ENCODE measurements at regions not wholly inside any gene's neighbourhood (a gene's known extent, or its start where the extent isn't known, plus 50 kb on each side); places are given as distances from the start of the nearest gene placed in this dataset.
"Not testable (repeated sequence)": the region's sequence is repeated elsewhere in the genome, so short reads cannot be mapped to it uniquely, and the experiment has no call there.

DNA sequence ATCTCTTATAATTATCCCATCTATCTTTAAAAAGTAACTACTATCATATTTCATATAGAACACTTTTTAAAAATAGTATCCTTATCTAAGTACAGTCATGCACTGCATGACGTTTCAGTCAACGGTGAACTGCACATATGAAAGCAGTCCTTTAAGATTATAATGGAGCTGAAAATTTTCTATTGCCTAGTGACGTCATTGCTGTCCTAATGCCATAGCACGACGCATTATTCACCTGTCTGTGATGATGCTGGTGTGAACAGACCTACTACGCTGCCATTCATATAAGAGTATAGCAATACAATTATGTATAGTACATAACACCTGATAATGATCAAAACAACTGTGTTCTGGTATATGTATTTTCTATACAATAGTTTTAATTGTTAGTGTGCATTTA lies 225.0 kb downstream of the SOX2 start:
- Histone ChIP-seq H3K36me3 (ENCODE audit: low read depth) (no peaks in the 10 kb centered on the region), H3K27me3 (ENCODE audit: insufficient read depth, poor library complexity, severe bottlenecking) (no peaks in the 10 kb centered on the region), H3K4me3 (ENCODE audit: severe bottlenecking) (no peak overlapping the region), H3K9me3 (ENCODE audit: severe bottlenecking) (no peaks in the 10 kb centered on the region), H3K27ac (ENCODE audit: poor library complexity, severe bottlenecking) (no peak overlapping the region), H3K4me1 (ENCODE audit: insufficient read depth, poor library complexity, severe bottlenecking) (no peaks in the 10 kb centered on the region)
- DNase-seq (ENCODE audit: low spot score) (no peak), ATAC-seq (ENCODE audit: low read depth) (no peak)
- no peak for TF ChIP-seq CTCF (IDR thresholded peaks at IDR 0.05; ENCODE audit: poor library complexity, severe bottlenecking)

DNA sequence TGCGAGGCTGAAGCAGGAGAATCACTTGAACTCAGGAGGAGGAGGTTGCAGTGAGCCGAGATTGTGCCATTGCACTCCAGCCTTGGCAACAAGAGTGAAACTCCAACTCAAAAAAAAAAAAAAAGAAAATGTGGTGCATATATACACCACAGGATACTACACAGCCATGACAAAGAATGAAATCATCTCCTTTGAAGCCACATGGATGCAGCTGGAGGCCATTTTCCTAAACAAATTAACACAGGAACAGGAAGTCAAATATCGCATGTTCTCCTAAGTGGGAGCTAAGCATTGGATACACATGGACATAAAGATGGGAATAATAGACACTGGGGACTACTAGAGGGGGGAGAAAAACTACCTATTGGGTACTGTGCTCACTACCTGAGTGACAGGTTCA lies 226.9 kb downstream of the SOX2 start:
- H3K27ac ChIP-seq (ENCODE audit: poor library complexity, severe bottlenecking); DNase-seq (ENCODE audit: low spot score); H3K36me3 ChIP-seq (ENCODE audit: low read depth); H3K27me3 ChIP-seq (ENCODE audit: insufficient read depth, poor library complexity, severe bottlenecking); H3K4me3 ChIP-seq (ENCODE audit: severe bottlenecking); H3K9me3 ChIP-seq (ENCODE audit: severe bottlenecking); H3K4me1 ChIP-seq (ENCODE audit: insufficient read depth, poor library complexity, severe bottlenecking): not testable (repeated sequence)
- ATAC-seq (ENCODE audit: low read depth), result 0 out of 3 replicates have a peak, but pooled peaks have one; percentile 19

DNA sequence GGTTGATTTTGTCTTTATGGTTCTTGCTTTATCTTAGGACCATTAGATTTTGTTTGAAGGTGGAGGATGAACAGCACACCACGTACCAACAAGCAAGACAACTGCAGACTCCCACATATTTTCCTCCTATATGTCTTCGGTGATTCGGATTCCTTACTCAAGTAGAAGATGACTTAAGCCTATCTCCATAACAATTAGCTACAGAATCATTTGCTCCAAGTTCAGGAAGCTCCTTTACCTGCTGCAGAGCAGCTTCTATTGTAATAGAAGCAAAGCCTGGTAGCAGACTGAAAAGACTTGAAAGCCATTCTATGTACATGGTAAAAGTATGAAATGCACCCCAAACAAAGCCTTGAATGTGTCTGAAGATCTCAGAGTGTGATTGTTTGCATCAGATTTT lies 229.0 kb downstream of the SOX2 start:
- Histone ChIP-seq H3K4me1 (ENCODE audit: insufficient read depth, poor library complexity, severe bottlenecking) (no peaks in the 10 kb centered on the region), H3K27me3 (ENCODE audit: insufficient read depth, poor library complexity, severe bottlenecking) (no peaks in the 10 kb centered on the region), H3K36me3 (ENCODE audit: low read depth) (no peaks in the 10 kb centered on the region), H3K9me3 (ENCODE audit: severe bottlenecking) (no peaks in the 10 kb centered on the region), H3K4me3 (ENCODE audit: severe bottlenecking) (no peak overlapping the region), H3K27ac (ENCODE audit: poor library complexity, severe bottlenecking) (no peak overlapping the region)
- TF ChIP-seq CTCF (IDR thresholded peaks at IDR 0.05; ENCODE audit: poor library complexity, severe bottlenecking), result no peak
- DNase-seq (ENCODE audit: low spot score), result no peak
- no peak for ATAC-seq (ENCODE audit: low read depth)

GRCh38 chr3:181941250-181941649 lies 229.5 kb downstream of the SOX2 start:
- no peaks in the 10 kb centered on the region for H3K27me3 ChIP-seq (ENCODE audit: insufficient read depth, poor library complexity, severe bottlenecking)
- no peak for TF ChIP-seq CTCF (IDR thresholded peaks at IDR 0.05; ENCODE audit: poor library complexity, severe bottlenecking)
- no peak overlapping the region for H3K27ac ChIP-seq (ENCODE audit: poor library complexity, severe bottlenecking)
- H3K4me1 ChIP-seq (ENCODE audit: insufficient read depth, poor library complexity, severe bottlenecking), result no peaks in the 10 kb centered on the region
- ATAC-seq (ENCODE audit: low read depth) (no peak), DNase-seq (ENCODE audit: low spot score) (no peak)
- H3K4me3 ChIP-seq (ENCODE audit: severe bottlenecking), result no peak overlapping the region
- H3K9me3 ChIP-seq (ENCODE audit: severe bottlenecking), result no peaks in the 10 kb centered on the region
- H3K36me3 ChIP-seq (ENCODE audit: low read depth), result no peaks in the 10 kb centered on the region

GRCh38 chr3:181943285-181943684 lies 231.6 kb downstream of the SOX2 start:
- no peak for TF ChIP-seq CTCF (IDR thresholded peaks at IDR 0.05; ENCODE audit: poor library complexity, severe bottlenecking)
- Histone ChIP-seq H3K36me3 (ENCODE audit: low read depth) (no peaks in the 10 kb centered on the region), H3K4me1 (ENCODE audit: insufficient read depth, poor library complexity, severe bottlenecking) (no peaks in the 10 kb centered on the region), H3K4me3 (ENCODE audit: severe bottlenecking) (no peak overlapping the region), H3K9me3 (ENCODE audit: severe bottlenecking) (no peaks in the 10 kb centered on the region), H3K27me3 (ENCODE audit: insufficient read depth, poor library complexity, severe bottlenecking) (no peaks in the 10 kb centered on the region), H3K27ac (ENCODE audit: poor library complexity, severe bottlenecking) (no peak overlapping the region)
- DNase-seq (ENCODE audit: low spot score) (no peak), ATAC-seq (ENCODE audit: low read depth) (no peak)

Data from RWPE2 (cell line).